Activated naive CD8-positive, alpha-beta T cell treated with anti-CD3 and anti-CD28 coated beads, Interleukin-2, amount 50 U/mL, for 24 hours (primary cell): ENCODE measurements at regions not wholly inside any gene's neighbourhood (a gene's known extent, or its start where the extent isn't known, plus 50 kb on each side); places are given as distances from the start of the nearest gene placed in this dataset.
A peak's percentile ranks its signal among the peaks of the same experiment; 100 is the strongest.

Source experiments
- ATAC-seq: fragments of 150-1000 bp; cut with Tn5 transposase; one replicate; pipeline ENCODE4 v1.10.0; 2021
- DNase-seq: peaks from one replicate; pipeline ENCODE4 v3.0.0; 2021
- H3K27ac Mint-ChIP-seq: one replicate; pipeline ENCODE4 v1.8.0; 2021; ENCODE audit warnings: mild to moderate bottlenecking, mixed read lengths
- H3K27me3 Mint-ChIP-seq: one replicate; pipeline ENCODE4 v1.8.0; 2021; ENCODE audit warnings: mixed read lengths
- H3K36me3 Mint-ChIP-seq: one replicate; pipeline ENCODE4 v1.8.0; 2021; ENCODE audit warnings: low read depth, mixed read lengths
- H3K4me1 Mint-ChIP-seq: one replicate; pipeline ENCODE4 v1.8.0; 2021; ENCODE audit warnings: mixed read lengths
- H3K4me3 Mint-ChIP-seq: one replicate; pipeline ENCODE4 v1.8.0; 2021; ENCODE audit warnings: mild to moderate bottlenecking, moderate library complexity, mixed read lengths
- H3K9me3 Mint-ChIP-seq: one replicate; pipeline ENCODE4 v1.8.0; 2021; ENCODE audit warnings: mixed read lengths

GRCh38 chr10:42926843-42927242 lies 144.2 kb downstream of the BMS1 start:
- H3K4me1 Mint-ChIP-seq: no peaks in the 10 kb centered on the region
- no peaks in the 10 kb centered on the region for H3K9me3 Mint-ChIP-seq
- ATAC-seq (no peak), DNase-seq (no peak)
- H3K4me3 Mint-ChIP-seq: no peak overlapping the region
- peaks cover 6% of the 10 kb centered on the region for H3K27me3 Mint-ChIP-seq
- H3K36me3 Mint-ChIP-seq: no peaks in the 10 kb centered on the region
- no peak overlapping the region for H3K27ac Mint-ChIP-seq

- Mint-ChIP-seq H3K36me3 (no peaks in the 10 kb centered on the region), H3K9me3 (no peaks in the 10 kb centered on the region), H3K27ac (no peak overlapping the region), H3K4me1 (peaks cover 4% of the 10 kb centered on the region), H3K4me3 (no peak overlapping the region), H3K27me3 (peaks cover 12% of the 10 kb centered on the region)
- no peak for ATAC-seq
- no peak for DNase-seq
These were observed 145.5 kb downstream of the BMS1 start for GRCh38 chr10:42928064-42928463.

GRCh38 chr10:42929236-42929635 lies 146.6 kb downstream of the BMS1 start:
- no peak overlapping the region for H3K4me3 Mint-ChIP-seq
- ATAC-seq: no peak
- H3K27ac Mint-ChIP-seq: no peak overlapping the region
- H3K36me3 Mint-ChIP-seq: no peaks in the 10 kb centered on the region
- H3K27me3 Mint-ChIP-seq: peaks cover 19% of the 10 kb centered on the region
- no peak for DNase-seq
- no peaks in the 10 kb centered on the region for H3K9me3 Mint-ChIP-seq
- H3K4me1 Mint-ChIP-seq: peaks cover 12% of the 10 kb centered on the region

- H3K27me3 Mint-ChIP-seq: peaks cover 22% of the 10 kb centered on the region
- no peaks in the 10 kb centered on the region for H3K9me3 Mint-ChIP-seq
- ATAC-seq (no peak), DNase-seq (no peak)
- H3K36me3 Mint-ChIP-seq: no peaks in the 10 kb centered on the region
- no peak overlapping the region for H3K4me3 Mint-ChIP-seq
- peaks cover 12% of the 10 kb centered on the region for H3K4me1 Mint-ChIP-seq
- H3K27ac Mint-ChIP-seq: no peak overlapping the region
These were observed 146.9 kb upstream of the RET start for GRCh38 chr10:42929993-42930392.

GRCh38 chr10:42930516-42931192 lies 146.2 kb upstream of the RET start:
- Mint-ChIP-seq H3K27me3 (peaks cover 22% of the 10 kb centered on the region), H3K9me3 (no peaks in the 10 kb centered on the region)

GRCh38 chr10:42932116-42932515 lies 144.8 kb upstream of the RET start:
- no peak for ATAC-seq
- Mint-ChIP-seq H3K4me1 (peaks cover 12% of the 10 kb centered on the region), H3K9me3 (no peaks in the 10 kb centered on the region), H3K36me3 (no peaks in the 10 kb centered on the region), H3K4me3 (no peak overlapping the region), H3K27me3 (peaks cover 19% of the 10 kb centered on the region), H3K27ac (no peak overlapping the region)
- DNase-seq: no peak

More at GRCh38 chr10:42930516-42931192, 146.2 kb upstream of the RET start:
- DNase-seq (no peak), ATAC-seq (no peak)
- H3K36me3 Mint-ChIP-seq: no peaks in the 10 kb centered on the region
- H3K4me1 Mint-ChIP-seq: peaks cover 12% of the 10 kb centered on the region
- H3K4me3 Mint-ChIP-seq: no peak overlapping the region
- H3K27ac Mint-ChIP-seq: no peak overlapping the region

- Mint-ChIP-seq H3K4me1 (peaks cover 12% of the 10 kb centered on the region), H3K36me3 (no peaks in the 10 kb centered on the region), H3K27ac (no peak overlapping the region), H3K27me3 (peaks cover 18% of the 10 kb centered on the region), H3K9me3 (no peaks in the 10 kb centered on the region), H3K4me3 (peak overlapping the region; percentile 59)
- ATAC-seq (peak; percentile 33), DNase-seq (peak; percentile 56)
These were observed 144.0 kb upstream of the RET start for GRCh38 chr10:42932735-42933447.

GRCh38 chr10:42933448-42934340 lies 143.2 kb upstream of the RET start:
- ATAC-seq: peak; percentile 51
- H3K9me3 Mint-ChIP-seq: no peaks in the 10 kb centered on the region
- DNase-seq: peak; percentile 15
- H3K4me3 Mint-ChIP-seq: peak overlapping the region; percentile 59
- peaks cover 18% of the 10 kb centered on the region for H3K27me3 Mint-ChIP-seq
- peaks cover 12% of the 10 kb centered on the region for H3K4me1 Mint-ChIP-seq
- H3K27ac Mint-ChIP-seq: no peak overlapping the region
- H3K36me3 Mint-ChIP-seq: no peaks in the 10 kb centered on the region

GRCh38 chr10:42934351-42934811 lies 142.5 kb upstream of the RET start:
- ATAC-seq (no peak), DNase-seq (no peak)
- no peaks in the 10 kb centered on the region for H3K9me3 Mint-ChIP-seq
- H3K27ac Mint-ChIP-seq: no peak overlapping the region
- H3K4me1 Mint-ChIP-seq: peaks cover 12% of the 10 kb centered on the region
- H3K27me3 Mint-ChIP-seq: peaks cover 18% of the 10 kb centered on the region
- H3K36me3 Mint-ChIP-seq: no peaks in the 10 kb centered on the region
- peak overlapping the region; percentile 20 for H3K4me3 Mint-ChIP-seq

GRCh38 chr10:42934842-42935241 lies 142.0 kb upstream of the RET start:
- Mint-ChIP-seq H3K4me3 (peak overlapping the region; percentile 20), H3K9me3 (no peaks in the 10 kb centered on the region), H3K27ac (no peak overlapping the region), H3K27me3 (peaks cover 18% of the 10 kb centered on the region), H3K4me1 (peaks cover 12% of the 10 kb centered on the region), H3K36me3 (no peaks in the 10 kb centered on the region)
- no peak for ATAC-seq
- no peak for DNase-seq

GRCh38 chr10:42935466-42935865 lies 141.4 kb upstream of the RET start:
- Mint-ChIP-seq H3K9me3 (no peaks in the 10 kb centered on the region), H3K27ac (no peak overlapping the region), H3K36me3 (no peaks in the 10 kb centered on the region), H3K4me3 (no peak overlapping the region), H3K4me1 (peaks cover 12% of the 10 kb centered on the region), H3K27me3 (peaks cover 18% of the 10 kb centered on the region)
- ATAC-seq (no peak), DNase-seq (no peak)

- H3K4me1 Mint-ChIP-seq: peaks cover 12% of the 10 kb centered on the region
- DNase-seq: no peak
- peaks cover 18% of the 10 kb centered on the region for H3K27me3 Mint-ChIP-seq
- ATAC-seq: no peak
- no peak overlapping the region for H3K27ac Mint-ChIP-seq
- no peak overlapping the region for H3K4me3 Mint-ChIP-seq
- H3K36me3 Mint-ChIP-seq: no peaks in the 10 kb centered on the region
- no peaks in the 10 kb centered on the region for H3K9me3 Mint-ChIP-seq
These were observed 140.3 kb upstream of the RET start for GRCh38 chr10:42936580-42936979.

GRCh38 chr10:42937048-42937447 lies 139.8 kb upstream of the RET start:
- H3K36me3 Mint-ChIP-seq: no peaks in the 10 kb centered on the region
- no peaks in the 10 kb centered on the region for H3K9me3 Mint-ChIP-seq
- H3K27me3 Mint-ChIP-seq: peaks cover 13% of the 10 kb centered on the region
- H3K4me3 Mint-ChIP-seq: no peak overlapping the region
- no peak for DNase-seq
- ATAC-seq: no peak
- H3K4me1 Mint-ChIP-seq: peaks cover 12% of the 10 kb centered on the region
- H3K27ac Mint-ChIP-seq: no peak overlapping the region

- DNase-seq (no peak), ATAC-seq (no peak)
- Mint-ChIP-seq H3K4me1 (peaks cover 10% of the 10 kb centered on the region), H3K9me3 (no peaks in the 10 kb centered on the region), H3K27me3 (peaks cover 12% of the 10 kb centered on the region), H3K4me3 (no peak overlapping the region), H3K27ac (no peak overlapping the region), H3K36me3 (no peaks in the 10 kb centered on the region)
These were observed 139.2 kb upstream of the RET start for GRCh38 chr10:42937649-42938180.
